ENCODE measurements at regions not wholly inside any gene's neighbourhood (a gene's known extent, or its start where the extent isn't known, plus 50 kb on each side); places are given as distances from the start of the nearest gene placed in this dataset.

- Mint-ChIP-seq H3K27me3 (peaks cover 0 to 3% (median 0%) of the 10 kb centered on the region in 5 donors), H3K4me3 (no peak overlapping the region)
- intact Hi-C loops (cut with micrococcal nuclease), result loop anchor here in 1 of 2 donors (10.0 kb wide), 1 partner anchor 217 kb away; no protein-coding TSS in a partner anchor
Measured at GRCh38 chr5:173707392-173707791, 90.9 kb upstream of the BOD1 start.

GRCh38 chr5:173709145-173709544, 92.7 kb upstream of the BOD1 start:
- peak overlapping the region in 1 of 9 donors; percentile 14 for H3K27ac Mint-ChIP-seq
- no peaks in the 10 kb centered on the region for H3K36me3 Mint-ChIP-seq
- Histone ChIP-seq H3K4me3 (ENCODE audit: low read length) (no peak overlapping the region), H3K27me3 (ENCODE audit: control insufficient read depth in 2 of 2, insufficient read depth in 2 of 2, low read length in 2 of 2) (no peaks in the 10 kb centered on the region), H3K4me1 (ENCODE audit: control insufficient read depth in 2 of 2, insufficient read depth in 2 of 2, low read length in 2 of 2) (no peaks in the 10 kb centered on the region), H3K36me3 (ENCODE audit: control insufficient read depth in 2 of 3, insufficient read depth in 3 of 3, low read length in 3 of 3) (no peaks in the 10 kb centered on the region), H3K9me3 (ENCODE audit: control insufficient read depth in 2 of 3, low read length in 3 of 3) (no peaks in the 10 kb centered on the region), H3K27ac (ENCODE audit: low read depth, low read length) (no peak overlapping the region)
- CTCF ChIA-PET, result no interaction called here
- H3K27me3 Mint-ChIP-seq, result peaks cover 0 to 3% (median 0%) of the 10 kb centered on the region in 5 donors
- POLR2A ChIA-PET, result no interaction called here
- intact Hi-C loops (cut with micrococcal nuclease), result loop anchor here in 1 of 2 donors (10.0 kb wide), 1 partner anchor 216 kb away; no protein-coding TSS in a partner anchor
- DNase-seq (no peak), ATAC-seq (no peak)
- H3K4me1 Mint-ChIP-seq, result peaks cover 0 to 3% (median 0%) of the 10 kb centered on the region in 7 donors
- no peak overlapping the region for H3K4me3 Mint-ChIP-seq
- H3K9me3 Mint-ChIP-seq, result peaks cover 0 to 1% (median 0%) of the 10 kb centered on the region in 11 donors

More at GRCh38 chr5:173707392-173707791, 90.9 kb upstream of the BOD1 start:
- ATAC-seq (no peak), DNase-seq (no peak)
- no peaks in the 10 kb centered on the region for H3K4me1 ChIP-seq (ENCODE audit: control insufficient read depth in 2 of 2, insufficient read depth in 2 of 2, low read length in 2 of 2)
- Mint-ChIP-seq H3K4me1 (peaks cover 0 to 3% (median 0%) of the 10 kb centered on the region in 7 donors), H3K36me3 (no peaks in the 10 kb centered on the region), H3K27ac (no peak overlapping the region), H3K9me3 (peaks cover 0 to 1% (median 0%) of the 10 kb centered on the region in 11 donors)
- no peak overlapping the region for H3K27ac ChIP-seq (ENCODE audit: low read depth, low read length)
- CTCF ChIA-PET, result no interaction called here
- no peaks in the 10 kb centered on the region for H3K27me3 ChIP-seq (ENCODE audit: control insufficient read depth in 2 of 2, insufficient read depth in 2 of 2, low read length in 2 of 2)
- H3K9me3 ChIP-seq (ENCODE audit: control insufficient read depth in 2 of 3, low read length in 3 of 3), result no peaks in the 10 kb centered on the region
- no peak overlapping the region for H3K4me3 ChIP-seq (ENCODE audit: low read length)
- POLR2A ChIA-PET, result interaction anchor here (0.5 to 1.1 kb wide), 2 partner anchors 11 to 210 kb away, joined by 3 read pairs; no protein-coding TSS in a partner anchor
- no peaks in the 10 kb centered on the region for H3K36me3 ChIP-seq (ENCODE audit: control insufficient read depth in 2 of 3, insufficient read depth in 3 of 3, low read length in 3 of 3)

- Mint-ChIP-seq H3K36me3 (no peaks in the 10 kb centered on the region), H3K9me3 (peaks cover 0 to 2% (median 0%) of the 10 kb centered on the region in 11 donors), H3K4me1 (peaks cover 0 to 4% (median 0%) of the 10 kb centered on the region in 7 donors), H3K27ac (no peak overlapping the region), H3K4me3 (no peak overlapping the region), H3K27me3 (no peaks in the 10 kb centered on the region)
- ChIA-PET POLR2A (no interaction called here), CTCF (no interaction called here)
- Histone ChIP-seq H3K4me3 (ENCODE audit: low read length) (no peak overlapping the region), H3K27me3 (ENCODE audit: control insufficient read depth in 2 of 2, insufficient read depth in 2 of 2, low read length in 2 of 2) (no peaks in the 10 kb centered on the region), H3K27ac (ENCODE audit: low read depth, low read length) (no peak overlapping the region), H3K9me3 (ENCODE audit: control insufficient read depth in 2 of 3, low read length in 3 of 3) (no peaks in the 10 kb centered on the region), H3K36me3 (ENCODE audit: control insufficient read depth in 2 of 3, insufficient read depth in 3 of 3, low read length in 3 of 3) (no peaks in the 10 kb centered on the region), H3K4me1 (ENCODE audit: control insufficient read depth in 2 of 2, insufficient read depth in 2 of 2, low read length in 2 of 2) (no peaks in the 10 kb centered on the region)
- DNase-seq, result no peak
- no peak for ATAC-seq
- intact Hi-C loops (cut with micrococcal nuclease), result loop anchor here in 1 of 2 donors (10.0 kb wide), 1 partner anchor 215 kb away; no protein-coding TSS in a partner anchor
Measured at GRCh38 chr5:173709761-173710160, 93.3 kb upstream of the BOD1 start.

- ChIA-PET POLR2A (no interaction called here), CTCF (no interaction called here)
- no peak overlapping the region for H3K4me3 Mint-ChIP-seq
- H3K9me3 ChIP-seq (ENCODE audit: control insufficient read depth in 2 of 3, low read length in 3 of 3), result no peaks in the 10 kb centered on the region
- no peaks in the 10 kb centered on the region for H3K27me3 Mint-ChIP-seq
- peaks cover 0 to 2% (median 0%) of the 10 kb centered on the region in 11 donors for H3K9me3 Mint-ChIP-seq
- intact Hi-C loops (cut with micrococcal nuclease), result no loop called here
- peaks cover 0 to 4% (median 0%) of the 10 kb centered on the region in 7 donors for H3K4me1 Mint-ChIP-seq
- ATAC-seq, result no peak
- no peak overlapping the region for H3K27ac ChIP-seq (ENCODE audit: low read depth, low read length)
- no peaks in the 10 kb centered on the region for H3K36me3 Mint-ChIP-seq
- DNase-seq, result no peak
- H3K4me3 ChIP-seq (ENCODE audit: low read length), result no peak overlapping the region
- no peaks in the 10 kb centered on the region for H3K27me3 ChIP-seq (ENCODE audit: control insufficient read depth in 2 of 2, insufficient read depth in 2 of 2, low read length in 2 of 2)
- H3K4me1 ChIP-seq (ENCODE audit: control insufficient read depth in 2 of 2, insufficient read depth in 2 of 2, low read length in 2 of 2), result no peaks in the 10 kb centered on the region
- no peaks in the 10 kb centered on the region for H3K36me3 ChIP-seq (ENCODE audit: control insufficient read depth in 2 of 3, insufficient read depth in 3 of 3, low read length in 3 of 3)
- H3K27ac Mint-ChIP-seq, result no peak overlapping the region
Measured at GRCh38 chr5:173710528-173710927, 94.1 kb upstream of the BOD1 start.

- H3K4me3 Mint-ChIP-seq, result no peak overlapping the region
- H3K36me3 Mint-ChIP-seq, result no peaks in the 10 kb centered on the region
- intact Hi-C loops (cut with micrococcal nuclease), result no loop called here
- DNase-seq, result no peak
- Histone ChIP-seq H3K27me3 (ENCODE audit: control insufficient read depth in 2 of 2, insufficient read depth in 2 of 2, low read length in 2 of 2) (no peaks in the 10 kb centered on the region), H3K4me3 (ENCODE audit: low read length) (no peak overlapping the region), H3K27ac (ENCODE audit: low read depth, low read length) (no peak overlapping the region), H3K4me1 (ENCODE audit: control insufficient read depth in 2 of 2, insufficient read depth in 2 of 2, low read length in 2 of 2) (no peaks in the 10 kb centered on the region), H3K36me3 (ENCODE audit: control insufficient read depth in 2 of 3, insufficient read depth in 3 of 3, low read length in 3 of 3) (no peaks in the 10 kb centered on the region), H3K9me3 (ENCODE audit: control insufficient read depth in 2 of 3, low read length in 3 of 3) (no peaks in the 10 kb centered on the region)
- H3K4me1 Mint-ChIP-seq, result peaks cover 0 to 4% (median 0%) of the 10 kb centered on the region in 7 donors
- no peak for ATAC-seq
- ChIA-PET POLR2A (no interaction called here), CTCF (no interaction called here)
- no peak overlapping the region for H3K27ac Mint-ChIP-seq
- peaks cover 0 to 2% (median 0%) of the 10 kb centered on the region in 11 donors for H3K9me3 Mint-ChIP-seq
- H3K27me3 Mint-ChIP-seq, result no peaks in the 10 kb centered on the region
Measured at GRCh38 chr5:173711466-173711865, 95.0 kb upstream of the BOD1 start.

GRCh38 chr5:173712609-173713175, 96.2 kb upstream of the BOD1 start:
- Mint-ChIP-seq H3K27me3 (no peaks in the 10 kb centered on the region), H3K4me3 (no peak overlapping the region), H3K36me3 (no peaks in the 10 kb centered on the region), H3K27ac (no peak overlapping the region), H3K9me3 (peaks cover 0 to 2% (median 0%) of the 10 kb centered on the region in 11 donors), H3K4me1 (peaks cover 0 to 3% (median 0%) of the 10 kb centered on the region in 7 donors)
- intact Hi-C loops (cut with micrococcal nuclease), result no loop called here
- no peak overlapping the region for H3K27ac ChIP-seq (ENCODE audit: low read depth, low read length)
- no peak for ATAC-seq
- H3K4me3 ChIP-seq (ENCODE audit: low read length), result no peak overlapping the region
- no peaks in the 10 kb centered on the region for H3K4me1 ChIP-seq (ENCODE audit: control insufficient read depth in 2 of 2, insufficient read depth in 2 of 2, low read length in 2 of 2)
- ChIA-PET CTCF (no interaction called here), POLR2A (no interaction called here)
- DNase-seq, result no peak
- H3K36me3 ChIP-seq (ENCODE audit: control insufficient read depth in 2 of 3, insufficient read depth in 3 of 3, low read length in 3 of 3), result no peaks in the 10 kb centered on the region
- no peaks in the 10 kb centered on the region for H3K27me3 ChIP-seq (ENCODE audit: control insufficient read depth in 2 of 2, insufficient read depth in 2 of 2, low read length in 2 of 2)
- H3K9me3 ChIP-seq (ENCODE audit: control insufficient read depth in 2 of 3, low read length in 3 of 3), result no peaks in the 10 kb centered on the region

Data from naive thymus-derived CD4-positive, alpha-beta T cell (primary cell).